Calu3 (cell line): ENCODE measurements at regions not wholly inside any gene's neighbourhood (a gene's known extent, or its start where the extent isn't known, plus 50 kb on each side); places are given as distances from the start of the nearest gene placed in this dataset.

Experiments
- BruUV-seq: library from RNA; stranded (reverse); fragments of 400-500 nt; replicated peaks from 2 replicates; lab custom pipeline; 2021; lab: Mats Ljungman, UMichigan
- CTCF ChIA-PET: fragments of 300-600 bp; sonication (Branson Sonifier 250); formaldehyde crosslinking; loops from one replicate; lab custom pipeline; 2022; ENCODE audit warnings: antibody characterized with exemption; lab: Charles Lee
- DNase-seq: peaks from one replicate; pipeline ENCODE4 v3.0.0; 2022
- H3K27ac Mint-ChIP-seq: one replicate; pipeline ENCODE4 v1.8.0; 2022; ENCODE audit warnings: mixed read lengths; ENCODE audit not compliant: unreplicated experiment
- H3K27me3 Mint-ChIP-seq: one replicate; pipeline ENCODE4 v1.8.0; 2022; ENCODE audit warnings: mixed read lengths; ENCODE audit not compliant: unreplicated experiment
- H3K36me3 Mint-ChIP-seq: one replicate; pipeline ENCODE4 v1.8.0; 2022; ENCODE audit warnings: mild to moderate bottlenecking, moderate library complexity, mixed read lengths; ENCODE audit not compliant: insufficient read depth, unreplicated experiment
- H3K4me1 Mint-ChIP-seq: one replicate; pipeline ENCODE4 v1.8.0; 2022; ENCODE audit warnings: mild to moderate bottlenecking, low read depth, mixed read lengths; ENCODE audit not compliant: unreplicated experiment
- H3K4me3 Mint-ChIP-seq: one replicate; pipeline ENCODE4 v1.8.0; 2022; ENCODE audit warnings: mild to moderate bottlenecking, low read depth, moderate library complexity, mixed read lengths; ENCODE audit not compliant: unreplicated experiment
- H3K9me3 Mint-ChIP-seq: one replicate; pipeline ENCODE4 v1.8.0; 2022; ENCODE audit warnings: low read depth, mixed read lengths; ENCODE audit not compliant: unreplicated experiment
- CTCF ChIP-seq: fragments of 200-600 bp; IDR thresholded peaks from one replicate; pipeline ENCODE4 v1.8.0; 2022; ENCODE audit warnings: antibody characterized with exemption; ENCODE audit not compliant: unreplicated experiment
- intact Hi-C: fragments of 100-400 bp; cut with micrococcal nuclease; formaldehyde crosslinking; loops from one replicate; pipeline ENCODE4 v1.10.0; 2022; ENCODE audit not compliant: unreplicated experiment

GRCh38 chr5:133761632-133762031 lies 149.3 kb upstream of the FSTL4 start:
- H3K9me3 Mint-ChIP-seq = no peaks in the 10 kb centered on the region
- TF ChIP-seq CTCF = no peak
- BruUV-seq = no TSS peak
- H3K4me1 Mint-ChIP-seq = no peaks in the 10 kb centered on the region
- no peak overlapping the region for H3K4me3 Mint-ChIP-seq
- H3K27ac Mint-ChIP-seq = no peak overlapping the region
- H3K27me3 Mint-ChIP-seq = peaks cover 92% of the 10 kb centered on the region
- H3K36me3 Mint-ChIP-seq = no peaks in the 10 kb centered on the region
- intact Hi-C loops = no loop called here
- DNase-seq = no peak
- CTCF ChIA-PET = no interaction called here

- Mint-ChIP-seq H3K27ac (no peak overlapping the region), H3K4me3 (no peak overlapping the region), H3K36me3 (no peaks in the 10 kb centered on the region), H3K4me1 (no peaks in the 10 kb centered on the region), H3K9me3 (no peaks in the 10 kb centered on the region), H3K27me3 (peaks cover 92% of the 10 kb centered on the region)
- no peak for DNase-seq
- intact Hi-C loops = no loop called here
- BruUV-seq = no TSS peak
- CTCF ChIA-PET = no interaction called here
- TF ChIP-seq CTCF = no peak
Observed at GRCh38 chr5:133760532-133760931, 148.2 kb upstream of the FSTL4 start.

GRCh38 chr5:133758641-133759040 lies 146.3 kb upstream of the FSTL4 start:
- Mint-ChIP-seq H3K4me3 (no peak overlapping the region), H3K4me1 (peaks cover 5% of the 10 kb centered on the region), H3K27me3 (peaks cover 85% of the 10 kb centered on the region), H3K9me3 (no peaks in the 10 kb centered on the region), H3K27ac (no peak overlapping the region), H3K36me3 (no peaks in the 10 kb centered on the region)
- TF ChIP-seq CTCF = no peak
- DNase-seq = no peak
- CTCF ChIA-PET = no interaction called here
- intact Hi-C loops = no loop called here
- no TSS peak for BruUV-seq

- Mint-ChIP-seq H3K9me3 (no peaks in the 10 kb centered on the region), H3K4me1 (peaks cover 8% of the 10 kb centered on the region), H3K36me3 (no peaks in the 10 kb centered on the region), H3K27me3 (peaks cover 73% of the 10 kb centered on the region), H3K27ac (no peak overlapping the region), H3K4me3 (no peak overlapping the region)
- no peak for TF ChIP-seq CTCF
- no peak for DNase-seq
- intact Hi-C loops = no loop called here
- no TSS peak for BruUV-seq
- CTCF ChIA-PET = no interaction called here
Observed at GRCh38 chr5:133757396-133757945, 145.1 kb upstream of the FSTL4 start.
